Keratinocyte (primary cell): ENCODE measurements at regions not wholly inside any gene's neighbourhood (a gene's known extent, or its start where the extent isn't known, plus 50 kb on each side); places are given as distances from the start of the nearest gene placed in this dataset.

Source experiments
- CTCF ChIP-seq, 3 experiments: IDR thresholded peaks in 1 of 3; conservative IDR thresholded peaks in 1 of 3; optimal IDR thresholded peaks in 1 of 3; 2 replicates in 2 of 3; 3 replicates in 1 of 3; pipeline versions ENCODE3 to v1.5.1; 2011; ENCODE audit warnings: low read length in 3 of 3, mild to moderate bottlenecking in 3 of 3, moderate library complexity in 2 of 3, control low read depth in 1 of 3, inconsistent platforms in 1 of 3; ENCODE audit not compliant: insufficient read depth in 2 of 3; ENCODE audit errors: extremely low read depth in 1 of 3
- EZH2 ChIP-seq: IDR thresholded peaks from one replicate; pipeline ENCODE4 v1.6.1; 2012; ENCODE audit warnings: inconsistent platforms, mild to moderate bottlenecking, low read length, moderate library complexity

- TF ChIP-seq CTCF (optimal IDR thresholded peaks at IDR 0.05 in 1 of 3, IDR thresholded peaks at IDR 0.05 in 1 of 3, conservative IDR thresholded peaks at IDR 0.05 in 1 of 3; ENCODE audit: extremely low read depth in 1 of 3, insufficient read depth in 2 of 3, low read length in 3 of 3): no peak
- no peak for TF ChIP-seq EZH2
These were observed 269.0 kb upstream of the ECI2 start for GRCh38 chr6:4404415-4404814.
